Lung (tissue), 11 donors: ENCODE measurements at regions not wholly inside any gene's neighbourhood (a gene's known extent, or its start where the extent isn't known, plus 50 kb on each side); places are given as distances from the start of the nearest gene placed in this dataset.

Experiments used
- ATAC-seq: fragments of 200-7000 bp; cut with Tn5 transposase; one replicate; pipeline ENCODE4 v1.9.1; 2020; ENCODE audit warnings: moderate number of reproducible peaks; ENCODE audit not compliant: insufficient read depth, low FRiP score
- DNase-seq, 3 donors: peaks; one replicate each; pipeline ENCODE4 v3.0.0-alpha.2; 2013 to 2017
- H3K27ac ChIP-seq, 2 donors: one replicate each; pipeline ENCODE4 v1.5.1; 2013; ENCODE audit warnings: mild to moderate bottlenecking in 2 of 2, moderate library complexity in 2 of 2, control low read depth in 1 of 2, inconsistent platforms in 1 of 2, low read depth in 1 of 2, low read length in 1 of 2
- H3K27me3 ChIP-seq, 3 donors: one replicate each; pipeline ENCODE4 v1.5.1; 2013; ENCODE audit warnings: low read length in 2 of 3; ENCODE audit not compliant: control insufficient read depth in 3 of 3, insufficient read depth in 3 of 3
- H3K36me3 ChIP-seq, 4 donors: one replicate each; pipeline ENCODE4 v1.5.1; 2013; ENCODE audit warnings: low read length in 4 of 4, mild to moderate bottlenecking in 1 of 4, moderate library complexity in 1 of 4; ENCODE audit not compliant: control insufficient read depth in 4 of 4, insufficient read depth in 4 of 4
- H3K4me1 ChIP-seq, 5 donors: one replicate each; pipeline ENCODE4 v1.5.1; 2013; ENCODE audit warnings: low read length in 5 of 5, mild to moderate bottlenecking in 2 of 5, moderate library complexity in 1 of 5; ENCODE audit not compliant: control insufficient read depth in 5 of 5, insufficient read depth in 5 of 5
- H3K4me3 ChIP-seq: one replicate; pipeline ENCODE4 v1.5.1; 2013; ENCODE audit warnings: mild to moderate bottlenecking, control low read depth, moderate library complexity
- H3K9ac ChIP-seq, 2 donors: one replicate each; pipeline ENCODE4 v1.5.1; 2013; ENCODE audit warnings: low read length in 2 of 2, control low read depth in 1 of 2; ENCODE audit not compliant: insufficient read depth in 1 of 2
- H3K9me3 ChIP-seq, 4 donors: one replicate each; pipeline ENCODE4 v1.5.1; 2013; ENCODE audit warnings: low read length in 3 of 4, mild to moderate bottlenecking in 1 of 4, moderate library complexity in 1 of 4; ENCODE audit not compliant: control insufficient read depth in 4 of 4, insufficient read depth in 3 of 4
- WGBS, 2 donors: extraction: QIAGEN DNeasy Blood & Tissue Kit; methylation state at CpG; one replicate each; pipeline ENCODE4 v1.1.7; 2013; 5-methylcytosine and 5-hydroxymethylcytosine counted together
- TF ChIP-seq, protein P1 (sequence below): IDR thresholded peaks from 2 replicates; pipeline ENCODE4 v1.5.1; 2012; ENCODE audit warnings: mild to moderate bottlenecking; ENCODE audit errors: control extremely low read depth, extremely low read depth
- donor health status: control.
- donor health status: control.
- donor health status: Bipolar disorder and iron deficiency.
- donor health status: healthy.
- donor health status: DM: yes; HTN: yes; CAD: no.

DNA sequence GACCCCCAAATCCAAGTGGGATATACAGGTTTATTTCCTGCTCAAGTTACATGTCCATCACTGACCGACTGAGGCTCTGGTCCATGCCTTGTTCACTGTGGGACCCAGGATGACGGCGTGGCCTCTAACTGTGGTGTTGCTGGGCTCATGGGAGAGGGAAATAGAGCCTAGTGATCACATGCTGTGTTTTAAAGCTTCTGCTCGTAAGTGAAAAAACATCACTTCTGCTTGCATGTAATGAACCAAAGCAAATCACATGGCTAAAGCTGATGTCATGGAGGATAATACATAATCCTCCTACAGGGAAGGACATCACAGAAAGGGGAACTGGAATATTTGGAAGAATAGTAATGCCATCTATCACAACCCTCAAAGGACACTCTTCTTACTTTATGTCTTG is 107.6 kb downstream of the FASLG start:
- Histone ChIP-seq H3K27ac (no peak overlapping the region), H3K36me3 (no peaks in the 10 kb centered on the region), H3K9ac (no peak overlapping the region), H3K4me3 (no peak overlapping the region), H3K9me3 (no peaks in the 10 kb centered on the region), H3K4me1 (no peaks in the 10 kb centered on the region), H3K27me3 (no peaks in the 10 kb centered on the region)
- ATAC-seq (peak; percentile 25), DNase-seq (no peak)
- TF ChIP-seq, protein P1, sequence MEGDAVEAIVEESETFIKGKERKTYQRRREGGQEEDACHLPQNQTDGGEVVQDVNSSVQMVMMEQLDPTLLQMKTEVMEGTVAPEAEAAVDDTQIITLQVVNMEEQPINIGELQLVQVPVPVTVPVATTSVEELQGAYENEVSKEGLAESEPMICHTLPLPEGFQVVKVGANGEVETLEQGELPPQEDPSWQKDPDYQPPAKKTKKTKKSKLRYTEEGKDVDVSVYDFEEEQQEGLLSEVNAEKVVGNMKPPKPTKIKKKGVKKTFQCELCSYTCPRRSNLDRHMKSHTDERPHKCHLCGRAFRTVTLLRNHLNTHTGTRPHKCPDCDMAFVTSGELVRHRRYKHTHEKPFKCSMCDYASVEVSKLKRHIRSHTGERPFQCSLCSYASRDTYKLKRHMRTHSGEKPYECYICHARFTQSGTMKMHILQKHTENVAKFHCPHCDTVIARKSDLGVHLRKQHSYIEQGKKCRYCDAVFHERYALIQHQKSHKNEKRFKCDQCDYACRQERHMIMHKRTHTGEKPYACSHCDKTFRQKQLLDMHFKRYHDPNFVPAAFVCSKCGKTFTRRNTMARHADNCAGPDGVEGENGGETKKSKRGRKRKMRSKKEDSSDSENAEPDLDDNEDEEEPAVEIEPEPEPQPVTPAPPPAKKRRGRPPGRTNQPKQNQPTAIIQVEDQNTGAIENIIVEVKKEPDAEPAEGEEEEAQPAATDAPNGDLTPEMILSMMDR: no peak
- WGBS, 2 donors: 84 to 88% methylated on average over 4 of the region's 4 CpGs

DNA sequence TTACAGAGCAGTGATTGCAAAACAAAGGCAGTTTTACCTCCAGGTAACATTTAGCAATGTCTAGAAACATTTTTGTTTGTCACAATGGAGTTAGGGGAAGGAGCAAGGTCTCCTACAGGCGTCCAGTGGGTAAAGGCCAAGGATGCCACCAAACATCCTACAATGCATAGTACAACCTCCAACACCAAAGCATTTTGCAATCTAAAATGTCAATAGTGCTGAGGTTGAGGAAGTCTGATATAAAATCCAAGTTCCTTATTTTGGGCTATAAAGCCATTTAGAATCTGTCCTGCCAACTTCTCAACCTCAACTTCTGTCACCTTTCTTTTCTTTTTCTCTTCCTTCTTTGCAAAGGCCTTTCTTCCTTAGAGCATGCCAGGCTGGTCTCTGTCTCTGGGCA is 111.2 kb downstream of the FASLG start:
- no peak overlapping the region for H3K27ac ChIP-seq
- H3K4me1 ChIP-seq: no peaks in the 10 kb centered on the region
- no peak overlapping the region for H3K9ac ChIP-seq
- no peak overlapping the region for H3K4me3 ChIP-seq
- ATAC-seq (no peak), DNase-seq (no peak)
- no peaks in the 10 kb centered on the region for H3K36me3 ChIP-seq
- 38 to 60% methylated on average over 1 of the region's 1 CpG for WGBS, 2 donors
- H3K9me3 ChIP-seq: no peaks in the 10 kb centered on the region
- TF ChIP-seq, protein P1: no peak
- H3K27me3 ChIP-seq: no peaks in the 10 kb centered on the region

DNA sequence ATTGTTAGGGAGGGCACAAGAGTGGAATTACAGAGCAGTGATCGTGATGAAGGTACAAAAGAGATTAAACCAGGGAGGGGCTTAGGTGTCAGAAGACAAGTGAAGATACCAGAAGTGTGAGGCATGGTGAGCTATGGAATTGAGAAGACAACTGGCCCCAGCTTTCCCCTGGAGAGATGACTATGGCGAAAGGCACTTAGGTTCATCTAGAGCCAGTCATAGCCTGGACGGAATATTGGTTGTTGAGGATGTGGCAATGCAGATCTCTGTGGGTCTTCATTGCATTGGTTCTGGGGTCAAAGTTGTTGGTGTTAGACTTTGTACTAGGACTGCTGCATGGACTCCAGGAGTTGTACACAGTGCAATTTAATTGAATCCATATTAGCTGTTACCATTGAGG is 115.7 kb downstream of the FASLG start:
- no peak for DNase-seq
- TF ChIP-seq, protein P1: no peak
- ATAC-seq: no peak
- no peaks in the 10 kb centered on the region for H3K9me3 ChIP-seq
- no peaks in the 10 kb centered on the region for H3K36me3 ChIP-seq
- no peak overlapping the region for H3K9ac ChIP-seq
- 94 to 97% methylated on average over 3 of the region's 3 CpGs for WGBS, 2 donors
- no peak overlapping the region for H3K4me3 ChIP-seq
- no peaks in the 10 kb centered on the region for H3K27me3 ChIP-seq
- H3K4me1 ChIP-seq: peaks cover 0 to 18% (median 2%) of the 10 kb centered on the region in 5 donors
- peak overlapping the region in 1 of 2 donors; percentile 9 for H3K27ac ChIP-seq

DNA sequence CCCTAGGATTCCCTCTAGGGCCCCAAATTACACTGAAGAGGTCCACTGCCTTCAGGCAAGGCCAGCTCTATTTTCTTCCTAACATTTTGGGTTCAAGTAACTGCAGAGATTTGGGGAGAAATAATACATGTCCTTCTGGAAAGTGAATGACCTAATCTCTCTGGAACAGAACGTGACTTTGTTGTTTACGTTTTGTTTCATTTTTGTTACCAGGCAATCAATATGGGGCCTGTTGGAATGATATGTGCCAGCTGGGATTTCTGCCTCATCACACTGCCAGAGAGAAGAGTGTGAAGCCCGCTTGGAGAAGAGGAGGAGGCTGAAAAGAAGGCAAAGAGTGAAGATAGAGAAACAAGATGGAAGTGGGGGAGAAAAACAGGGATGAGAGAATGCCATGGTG is 116.7 kb downstream of the FASLG start:
- no peaks in the 10 kb centered on the region for H3K27me3 ChIP-seq
- H3K4me3 ChIP-seq: no peak overlapping the region
- DNase-seq (peak; percentile 69 to 87 (median 85)), ATAC-seq (peak; percentile 58)
- no peak overlapping the region for H3K9ac ChIP-seq
- peak overlapping the region in 1 of 2 donors; percentile 57 for H3K27ac ChIP-seq
- H3K9me3 ChIP-seq: no peaks in the 10 kb centered on the region
- peaks cover 0 to 18% (median 2%) of the 10 kb centered on the region in 5 donors for H3K4me1 ChIP-seq
- TF ChIP-seq, protein P1: no peak
- 49 to 69% methylated on average over 3 of the region's 3 CpGs for WGBS, 2 donors
- H3K36me3 ChIP-seq: no peaks in the 10 kb centered on the region
